Mucosa of descending colon (tissue), 3 donors: ENCODE measurements at regions not wholly inside any gene's neighbourhood (a gene's known extent, or its start where the extent isn't known, plus 50 kb on each side); places are given as distances from the start of the nearest gene placed in this dataset.

Source experiments
- ATAC-seq: fragments of 200-7000 bp; cut with Tn5 transposase; one replicate; pipeline ENCODE4 v1.9.1; 2020; ENCODE audit warnings: mild to moderate bottlenecking, moderate library complexity
- DNase-seq, 3 donors: peaks; one replicate each; pipeline ENCODE4 v3.0.0-alpha.2; 2020
- H3K36me3 ChIP-seq: fragments of 200-600 bp; one replicate; pipeline ENCODE4 v1.8.0; 2021; ENCODE audit warnings: low read depth, mild to moderate bottlenecking
- H3K4me1 ChIP-seq: fragments of 200-600 bp; one replicate; pipeline ENCODE4 v1.8.0; 2021; ENCODE audit warnings: low read depth, mild to moderate bottlenecking
- H3K4me3 ChIP-seq: fragments of 200-600 bp; one replicate; pipeline ENCODE4 v1.8.0; 2021; ENCODE audit warnings: mild to moderate bottlenecking
- H3K9me3 ChIP-seq: fragments of 200-600 bp; one replicate; pipeline ENCODE4 v1.8.0; 2021; ENCODE audit warnings: mild to moderate bottlenecking
- CTCF ChIP-seq: fragments of 200-600 bp; IDR thresholded peaks from one replicate; pipeline ENCODE4 v1.8.0; 2022; ENCODE audit warnings: antibody characterized with exemption, mild to moderate bottlenecking
- intact Hi-C, 2 donors: fragments of 100-400 bp; cut with DNase I in 1 of 2; cut with micrococcal nuclease in 1 of 2; formaldehyde crosslinking; loops; one replicate each; pipeline versions ENCODE4 v1.11.0 to v1.11.1; 2022; cut with DNase I, micrococcal nuclease
- donor health status: DM: no; HTN: no; CAD: no; lungs with moderate emphysema.
- donor health status: DM: no; HTN: no; CAD: no.
- donor health status: DM: no; HTN: yes; CAD: no.

- ATAC-seq (no peak), DNase-seq (no peak)
- no peak for TF ChIP-seq CTCF
- no peaks in the 10 kb centered on the region for H3K36me3 ChIP-seq
- H3K4me3 ChIP-seq, result no peak overlapping the region
- intact Hi-C loops, result no loop called here
- H3K4me1 ChIP-seq, result no peaks in the 10 kb centered on the region
- H3K9me3 ChIP-seq, result no peaks in the 10 kb centered on the region
Measured at GRCh38 chr9:115437418-115437817, 319.5 kb upstream of the TNC start.

- no peak overlapping the region for H3K4me3 ChIP-seq
- no peak for TF ChIP-seq CTCF
- no peak for DNase-seq
- intact Hi-C loops, result no loop called here
- no peaks in the 10 kb centered on the region for H3K9me3 ChIP-seq
- no peak for ATAC-seq
- no peaks in the 10 kb centered on the region for H3K36me3 ChIP-seq
- no peaks in the 10 kb centered on the region for H3K4me1 ChIP-seq
Measured at GRCh38 chr9:115439641-115440040, 321.7 kb upstream of the TNC start.

GRCh38 chr9:115442054-115442453, 324.1 kb upstream of the TNC start:
- Histone ChIP-seq H3K4me3 (no peak overlapping the region), H3K9me3 (no peaks in the 10 kb centered on the region), H3K4me1 (no peaks in the 10 kb centered on the region), H3K36me3 (no peaks in the 10 kb centered on the region)
- intact Hi-C loops, result no loop called here
- ATAC-seq, result no peak
- no peak for DNase-seq
- no peak for TF ChIP-seq CTCF

GRCh38 chr9:115443890-115444289, 325.9 kb upstream of the TNC start:
- no peaks in the 10 kb centered on the region for H3K4me1 ChIP-seq
- intact Hi-C loops, result no loop called here
- no peaks in the 10 kb centered on the region for H3K9me3 ChIP-seq
- DNase-seq (no peak), ATAC-seq (no peak)
- H3K4me3 ChIP-seq, result no peak overlapping the region
- H3K36me3 ChIP-seq, result no peaks in the 10 kb centered on the region
- TF ChIP-seq CTCF, result no peak

- DNase-seq, result no peak
- Histone ChIP-seq H3K4me3 (no peak overlapping the region), H3K36me3 (no peaks in the 10 kb centered on the region), H3K4me1 (no peaks in the 10 kb centered on the region), H3K9me3 (no peaks in the 10 kb centered on the region)
- intact Hi-C loops, result no loop called here
- TF ChIP-seq CTCF, result no peak
- ATAC-seq, result no peak
Measured at GRCh38 chr9:115444959-115445358, 327.0 kb upstream of the TNC start.

GRCh38 chr9:115445655-115446054, 327.7 kb upstream of the TNC start:
- TF ChIP-seq CTCF, result no peak
- intact Hi-C loops, result no loop called here

More at GRCh38 chr9:115445655-115446054, 327.7 kb upstream of the TNC start:
- Histone ChIP-seq H3K9me3 (no peaks in the 10 kb centered on the region), H3K36me3 (no peaks in the 10 kb centered on the region), H3K4me3 (no peak overlapping the region), H3K4me1 (no peaks in the 10 kb centered on the region)
- DNase-seq (no peak), ATAC-seq (no peak)
